Coronary artery (tissue), 2 donors: ENCODE measurements at regions not wholly inside any gene's neighbourhood (a gene's known extent, or its start where the extent isn't known, plus 50 kb on each side); places are given as distances from the start of the nearest gene placed in this dataset.
"Not testable (repeated sequence)": the region's sequence is repeated elsewhere in the genome, so short reads cannot be mapped to it uniquely, and the experiment has no call there.

Source experiments
- DNase-seq: peaks from one replicate; pipeline ENCODE4 v3.0.0-alpha.2; 2017; ENCODE audit warnings: low spot score
- H3K27ac ChIP-seq, 2 donors: fragments of 200-600 bp; sonication (generic); one replicate each; pipeline ENCODE4 v1.5.1; 2016 to 2019
- H3K4me3 ChIP-seq: fragments of 200-600 bp; sonication (generic); 2 replicates; pipeline ENCODE4 v1.5.1; 2016; ENCODE audit warnings: mild to moderate bottlenecking, moderate library complexity
- CTCF ChIP-seq: fragments of 200-600 bp; sonication (generic); IDR thresholded peaks from one replicate; pipeline ENCODE4 v1.5.1; 2019; ENCODE audit warnings: antibody characterized with exemption

DNA sequence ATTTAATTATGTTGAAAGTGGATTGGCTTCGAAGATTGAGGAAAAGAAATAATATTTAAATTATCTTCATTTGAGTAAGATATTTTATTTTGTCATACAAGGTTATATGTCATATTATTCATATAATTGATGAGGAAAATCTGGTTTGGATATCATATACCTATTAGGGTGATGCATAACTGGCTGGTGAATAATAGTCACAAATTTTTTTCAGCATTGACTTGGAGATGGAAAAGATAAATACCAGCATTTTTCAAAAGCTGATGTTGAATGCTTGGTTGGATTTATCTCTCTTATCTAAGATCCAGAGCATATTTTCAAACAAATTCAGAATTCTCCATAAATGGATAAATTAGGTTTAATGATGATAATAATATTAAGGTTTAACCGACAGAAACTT lies 93.5 kb upstream of the SLIT2 start:
- no peak for TF ChIP-seq CTCF
- no peak for DNase-seq
- H3K27ac ChIP-seq: no peak overlapping the region
- H3K4me3 ChIP-seq: no peak overlapping the region

- no peak for DNase-seq
- TF ChIP-seq CTCF: no peak
- Histone ChIP-seq H3K27ac (no peak overlapping the region), H3K4me3 (no peak overlapping the region)
These were observed 100.3 kb upstream of the SLIT2 start for GRCh38 chr4:20151436-20151835.

DNA sequence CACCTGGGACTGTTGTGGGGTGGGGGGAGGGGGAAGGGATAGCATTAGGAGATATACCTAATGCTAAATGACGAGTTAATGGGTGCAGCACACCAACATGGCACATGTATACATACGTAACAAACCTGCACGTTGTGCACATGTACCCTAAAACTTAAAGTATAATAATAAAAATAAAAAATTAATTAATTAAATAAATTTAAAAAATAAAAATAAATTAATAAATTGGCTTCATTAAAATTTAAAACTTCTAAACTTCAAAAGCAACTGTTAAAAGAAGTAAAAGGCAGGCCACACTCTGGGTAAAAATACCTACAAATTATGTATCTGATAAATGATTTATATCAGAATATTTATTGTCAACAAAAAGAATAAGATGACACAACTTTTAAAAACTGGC lies 102.6 kb upstream of the SLIT2 start:
- not testable (repeated sequence) for H3K4me3 ChIP-seq, DNase-seq, H3K27ac ChIP-seq

DNA sequence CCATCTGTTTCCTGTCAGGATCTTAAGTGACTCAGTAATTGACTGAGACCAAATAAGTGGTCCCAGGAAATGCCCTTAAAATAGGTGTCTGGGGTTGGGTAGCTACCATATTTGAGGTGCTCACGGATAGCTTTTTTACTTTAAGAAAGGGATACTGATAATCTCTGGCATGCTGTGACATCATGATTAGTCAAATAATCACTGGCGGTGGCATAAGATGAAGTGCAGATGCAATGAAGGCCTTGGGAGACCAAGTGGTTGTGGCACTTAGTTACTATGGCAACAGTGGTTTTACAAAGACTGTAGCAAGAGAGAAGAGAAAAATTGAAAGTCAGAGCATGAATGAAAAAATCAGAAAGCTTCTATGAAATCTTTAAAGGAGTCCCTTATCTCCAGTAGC lies 114.5 kb upstream of the SLIT2 start:
- DNase-seq: no peak
- Histone ChIP-seq H3K27ac (no peak overlapping the region), H3K4me3 (no peak overlapping the region)
- no peak for TF ChIP-seq CTCF

- DNase-seq: no peak
- H3K27ac ChIP-seq: no peak overlapping the region
- H3K4me3 ChIP-seq: no peak overlapping the region
- no peak for TF ChIP-seq CTCF
These were observed 124.1 kb upstream of the SLIT2 start for GRCh38 chr4:20127626-20128025.

DNA sequence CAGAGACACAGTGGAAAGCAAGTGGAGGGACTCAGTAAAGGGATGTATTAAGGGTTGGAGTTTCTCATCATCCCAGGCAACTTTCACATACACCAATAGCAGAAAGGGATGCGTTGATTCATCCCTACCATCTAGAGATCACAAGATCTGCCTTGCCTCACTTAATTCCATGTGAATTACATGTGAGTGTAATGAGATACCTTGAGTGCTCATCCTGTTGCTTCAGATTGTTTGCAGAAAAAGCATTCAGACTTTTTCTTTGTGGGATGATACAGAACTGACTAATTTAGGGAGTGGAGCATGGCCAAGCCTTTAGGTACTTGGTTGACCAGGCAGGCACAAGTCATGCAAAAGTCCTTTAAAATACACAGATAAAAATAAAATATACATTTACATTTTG lies 124.8 kb upstream of the SLIT2 start:
- no peak overlapping the region for H3K27ac ChIP-seq
- no peak for TF ChIP-seq CTCF
- no peak overlapping the region for H3K4me3 ChIP-seq
- DNase-seq: no peak

GRCh38 chr4:20124317-20125026 lies 127.2 kb upstream of the SLIT2 start:
- DNase-seq: no peak
- Histone ChIP-seq H3K4me3 (no peak overlapping the region), H3K27ac (no peak overlapping the region)
- TF ChIP-seq CTCF: no peak
